ENCODE measurements at regions not wholly inside any gene's neighbourhood (a gene's known extent, or its start where the extent isn't known, plus 50 kb on each side); places are given as distances from the start of the nearest gene placed in this dataset.

GRCh38 chr16:86955136-86955855 is 361.9 kb downstream of the C16orf95 start:
- POLR2A ChIA-PET: no interaction called here
- Histone ChIP-seq H3K27ac (peak overlapping the region in 1 of 2 experiments; percentile 10; a peak in 1 of 6 replicates), H3K4me1 (peaks cover 19% of the 10 kb centered on the region), H3K4me3 (no peak overlapping the region), H3K9me3 (no peaks in the 10 kb centered on the region), H3K4me2 (no peak overlapping the region)
- CTCF ChIA-PET: interaction anchor here (0.8 to 1.2 kb wide), 3 partner anchors 11 to 391 kb away, joined by 3 read pairs; no protein-coding TSS in a partner anchor
- WGBS (ENCODE audit: missing lambda C conversion rate): 75% methylated on average over 13 of the region's 13 CpGs
- ATAC-seq (no peak), FAIRE-seq (no peak), DNase-seq (ENCODE audit: low read depth in 1 of 2, low spot score in 1 of 2) (no peak)
- no peak for TF ChIP-seq KDM1A (IDR thresholded peaks at IDR 0.05; ENCODE audit: low read depth)
- TF ChIP-seq, protein P1, sequence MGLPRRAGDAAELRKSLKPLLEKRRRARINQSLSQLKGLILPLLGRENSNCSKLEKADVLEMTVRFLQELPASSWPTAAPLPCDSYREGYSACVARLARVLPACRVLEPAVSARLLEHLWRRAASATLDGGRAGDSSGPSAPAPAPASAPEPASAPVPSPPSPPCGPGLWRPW (IDR thresholded peaks at IDR 0.05): no peak
- no peak for TF ChIP-seq CBX2 (IDR thresholded peaks at IDR 0.05; ENCODE audit: borderline replicate concordance, low read depth)
- no peak for TF ChIP-seq MYC (IDR thresholded peaks at IDR 0.05; ENCODE audit: borderline replicate concordance, low read length)
- no peak for TF ChIP-seq GATA3 (IDR thresholded peaks at IDR 0.05; ENCODE audit: borderline replicate concordance)
- TF ChIP-seq RFX5 (IDR thresholded peaks at IDR 0.05): no peak
- no peak for TF ChIP-seq BHLHE40 (IDR thresholded peaks at IDR 0.05; ENCODE audit: low read depth, low read length)
- TF ChIP-seq RCOR1 (IDR thresholded peaks at IDR 0.05; ENCODE audit: low read depth, low read length): no peak
- TF ChIP-seq TFCP2L1 (CRISPR knock-in tag; IDR thresholded peaks at IDR 0.05): no peak
- TF ChIP-seq PHF8 (IDR thresholded peaks at IDR 0.05; ENCODE audit: borderline replicate concordance, low read depth): no peak
- TF ChIP-seq CTCF (IDR thresholded peaks at IDR 0.05): no peak
- TF ChIP-seq FOSL2 (IDR thresholded peaks at IDR 0.05): no peak
- TF ChIP-seq FOSL2 (CRISPR knock-in tag; IDR thresholded peaks at IDR 0.05): no peak
- TF ChIP-seq, protein P2, sequence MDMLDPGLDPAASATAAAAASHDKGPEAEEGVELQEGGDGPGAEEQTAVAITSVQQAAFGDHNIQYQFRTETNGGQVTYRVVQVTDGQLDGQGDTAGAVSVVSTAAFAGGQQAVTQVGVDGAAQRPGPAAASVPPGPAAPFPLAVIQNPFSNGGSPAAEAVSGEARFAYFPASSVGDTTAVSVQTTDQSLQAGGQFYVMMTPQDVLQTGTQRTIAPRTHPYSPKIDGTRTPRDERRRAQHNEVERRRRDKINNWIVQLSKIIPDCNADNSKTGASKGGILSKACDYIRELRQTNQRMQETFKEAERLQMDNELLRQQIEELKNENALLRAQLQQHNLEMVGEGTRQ (IDR thresholded peaks at IDR 0.05): no peak
- TF ChIP-seq, protein P3, sequence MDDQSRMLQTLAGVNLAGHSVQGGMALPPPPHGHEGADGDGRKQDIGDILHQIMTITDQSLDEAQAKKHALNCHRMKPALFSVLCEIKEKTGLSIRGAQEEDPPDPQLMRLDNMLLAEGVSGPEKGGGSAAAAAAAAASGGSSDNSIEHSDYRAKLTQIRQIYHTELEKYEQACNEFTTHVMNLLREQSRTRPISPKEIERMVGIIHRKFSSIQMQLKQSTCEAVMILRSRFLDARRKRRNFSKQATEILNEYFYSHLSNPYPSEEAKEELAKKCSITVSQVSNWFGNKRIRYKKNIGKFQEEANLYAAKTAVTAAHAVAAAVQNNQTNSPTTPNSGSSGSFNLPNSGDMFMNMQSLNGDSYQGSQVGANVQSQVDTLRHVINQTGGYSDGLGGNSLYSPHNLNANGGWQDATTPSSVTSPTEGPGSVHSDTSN (IDR thresholded peaks at IDR 0.05): no peak
- TF ChIP-seq, protein P4, sequence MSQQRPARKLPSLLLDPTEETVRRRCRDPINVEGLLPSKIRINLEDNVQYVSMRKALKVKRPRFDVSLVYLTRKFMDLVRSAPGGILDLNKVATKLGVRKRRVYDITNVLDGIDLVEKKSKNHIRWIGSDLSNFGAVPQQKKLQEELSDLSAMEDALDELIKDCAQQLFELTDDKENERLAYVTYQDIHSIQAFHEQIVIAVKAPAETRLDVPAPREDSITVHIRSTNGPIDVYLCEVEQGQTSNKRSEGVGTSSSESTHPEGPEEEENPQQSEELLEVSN (IDR thresholded peaks at IDR 0.05; ENCODE audit: borderline replicate concordance, low read depth): no peak
- TF ChIP-seq HEYL (CRISPR knock-in tag; IDR thresholded peaks at IDR 0.05): no peak
- no peak for TF ChIP-seq NFE2L2 (conservative IDR thresholded peaks at IDR 0.05; ENCODE audit: low read length)
- no peak for TF ChIP-seq RARB (CRISPR knock-in tag; IDR thresholded peaks at IDR 0.05)
- TF ChIP-seq CHD2 (IDR thresholded peaks at IDR 0.05; ENCODE audit: low read length, partially characterized antibody): no peak

- Histone ChIP-seq H3K4me1 (peaks cover 16% of the 10 kb centered on the region), H3K4me3 (no peak overlapping the region), H3K27ac (no peak overlapping the region), H3K9me3 (no peaks in the 10 kb centered on the region), H3K4me2 (no peak overlapping the region)
- POLR2A ChIA-PET: no interaction called here
- CTCF ChIA-PET: interaction anchor here (1.1 to 1.7 kb wide), 2 partner anchors 61 to 106 kb away, joined by 4 read pairs; no protein-coding TSS in a partner anchor
- WGBS (ENCODE audit: missing lambda C conversion rate): 85% methylated on average over 15 of the region's 15 CpGs
- FAIRE-seq (no peak), ATAC-seq (no peak), DNase-seq (ENCODE audit: low read depth in 1 of 2, low spot score in 1 of 2) (no peak)
- no peak for TF ChIP-seq NPAS2 (CRISPR knock-in tag; IDR thresholded peaks at IDR 0.05; ENCODE audit: borderline replicate concordance)
- no peak for TF ChIP-seq CHD4 (IDR thresholded peaks at IDR 0.05; ENCODE audit: borderline replicate concordance)
- TF ChIP-seq TFCP2L1 (CRISPR knock-in tag; IDR thresholded peaks at IDR 0.05): no peak
- no peak for TF ChIP-seq BHLHE40 (IDR thresholded peaks at IDR 0.05; ENCODE audit: low read depth, low read length)
- TF ChIP-seq, protein P5, sequence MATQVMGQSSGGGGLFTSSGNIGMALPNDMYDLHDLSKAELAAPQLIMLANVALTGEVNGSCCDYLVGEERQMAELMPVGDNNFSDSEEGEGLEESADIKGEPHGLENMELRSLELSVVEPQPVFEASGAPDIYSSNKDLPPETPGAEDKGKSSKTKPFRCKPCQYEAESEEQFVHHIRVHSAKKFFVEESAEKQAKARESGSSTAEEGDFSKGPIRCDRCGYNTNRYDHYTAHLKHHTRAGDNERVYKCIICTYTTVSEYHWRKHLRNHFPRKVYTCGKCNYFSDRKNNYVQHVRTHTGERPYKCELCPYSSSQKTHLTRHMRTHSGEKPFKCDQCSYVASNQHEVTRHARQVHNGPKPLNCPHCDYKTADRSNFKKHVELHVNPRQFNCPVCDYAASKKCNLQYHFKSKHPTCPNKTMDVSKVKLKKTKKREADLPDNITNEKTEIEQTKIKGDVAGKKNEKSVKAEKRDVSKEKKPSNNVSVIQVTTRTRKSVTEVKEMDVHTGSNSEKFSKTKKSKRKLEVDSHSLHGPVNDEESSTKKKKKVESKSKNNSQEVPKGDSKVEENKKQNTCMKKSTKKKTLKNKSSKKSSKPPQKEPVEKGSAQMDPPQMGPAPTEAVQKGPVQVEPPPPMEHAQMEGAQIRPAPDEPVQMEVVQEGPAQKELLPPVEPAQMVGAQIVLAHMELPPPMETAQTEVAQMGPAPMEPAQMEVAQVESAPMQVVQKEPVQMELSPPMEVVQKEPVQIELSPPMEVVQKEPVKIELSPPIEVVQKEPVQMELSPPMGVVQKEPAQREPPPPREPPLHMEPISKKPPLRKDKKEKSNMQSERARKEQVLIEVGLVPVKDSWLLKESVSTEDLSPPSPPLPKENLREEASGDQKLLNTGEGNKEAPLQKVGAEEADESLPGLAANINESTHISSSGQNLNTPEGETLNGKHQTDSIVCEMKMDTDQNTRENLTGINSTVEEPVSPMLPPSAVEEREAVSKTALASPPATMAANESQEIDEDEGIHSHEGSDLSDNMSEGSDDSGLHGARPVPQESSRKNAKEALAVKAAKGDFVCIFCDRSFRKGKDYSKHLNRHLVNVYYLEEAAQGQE (IDR thresholded peaks at IDR 0.05): no peak
- no peak for TF ChIP-seq POLR2A (IDR thresholded peaks at IDR 0.05; ENCODE audit: low read length)
- TF ChIP-seq RCOR1 (IDR thresholded peaks at IDR 0.05; ENCODE audit: low read depth, low read length): no peak
- TF ChIP-seq, protein P2 (IDR thresholded peaks at IDR 0.05): no peak
- no peak for TF ChIP-seq POLR2AphosphoS2 (conservative IDR thresholded peaks at IDR 0.05; ENCODE audit: low read length)
Observed at GRCh38 chr16:86956437-86956836, 360.8 kb downstream of the C16orf95 start.

All from A549 (cell line).